ENCODE measurements at regions not wholly inside any gene's neighbourhood (a gene's known extent, or its start where the extent isn't known, plus 50 kb on each side); places are given as distances from the start of the nearest gene placed in this dataset.

- H3K4me3 ChIP-seq: no peak overlapping the region
- 54% methylated on average over 2 of the region's 2 CpGs for WGBS
- no peaks in the 10 kb centered on the region for H3K27me3 ChIP-seq (replicated peaks; ENCODE audit: insufficient read depth)
- no peaks in the 10 kb centered on the region for H3K36me3 ChIP-seq
- no peak for DNase-seq (ENCODE audit: low spot score)
- TF ChIP-seq POLR2AphosphoS5 (IDR thresholded peaks at IDR 0.05) (no peak), POLR2A (IDR thresholded peaks at IDR 0.05) (no peak), CTCF (IDR thresholded peaks at IDR 0.05) (no peak)
- H3K4me1 ChIP-seq (replicated peaks): no peaks in the 10 kb centered on the region
- intact Hi-C loops (cut with DNase I): no loop called here
- H3K9me3 ChIP-seq: no peaks in the 10 kb centered on the region
- H3K27ac ChIP-seq: no peak overlapping the region
Measured at GRCh38 chr10:90635111-90635765, 222.6 kb downstream of the HTR7 start.

GRCh38 chr10:90640756-90641155, 217.1 kb downstream of the HTR7 start:
- Histone ChIP-seq H3K4me3 (no peak overlapping the region), H3K27ac (no peak overlapping the region), H3K27me3 (replicated peaks; ENCODE audit: insufficient read depth) (no peaks in the 10 kb centered on the region), H3K9me3 (no peaks in the 10 kb centered on the region), H3K36me3 (no peaks in the 10 kb centered on the region), H3K4me1 (replicated peaks) (no peaks in the 10 kb centered on the region)
- WGBS: 79% methylated on average over 2 of the region's 2 CpGs
- intact Hi-C loops (cut with DNase I): no loop called here
- TF ChIP-seq CTCF (IDR thresholded peaks at IDR 0.05): no peak
- TF ChIP-seq POLR2A (IDR thresholded peaks at IDR 0.05): no peak
- TF ChIP-seq POLR2AphosphoS5 (IDR thresholded peaks at IDR 0.05): no peak
- no peak for DNase-seq (ENCODE audit: low spot score)

GRCh38 chr10:90641731-90642130, 216.1 kb downstream of the HTR7 start:
- no peaks in the 10 kb centered on the region for H3K27me3 ChIP-seq (replicated peaks; ENCODE audit: insufficient read depth)
- 44% methylated on average over 4 of the region's 4 CpGs for WGBS
- no peak for DNase-seq (ENCODE audit: low spot score)
- intact Hi-C loops (cut with DNase I): no loop called here
- peak overlapping the region in 1 of 2 donors; percentile 29 for H3K27ac ChIP-seq
- H3K9me3 ChIP-seq: no peaks in the 10 kb centered on the region
- H3K4me3 ChIP-seq: no peak overlapping the region
- H3K36me3 ChIP-seq: no peaks in the 10 kb centered on the region
- H3K4me1 ChIP-seq (replicated peaks): no peaks in the 10 kb centered on the region
- TF ChIP-seq POLR2A (IDR thresholded peaks at IDR 0.05) (no peak), POLR2AphosphoS5 (IDR thresholded peaks at IDR 0.05) (no peak), CTCF (IDR thresholded peaks at IDR 0.05) (no peak)

- Histone ChIP-seq H3K4me1 (replicated peaks) (no peaks in the 10 kb centered on the region), H3K36me3 (no peaks in the 10 kb centered on the region), H3K27ac (peak overlapping the region in 1 of 2 donors; percentile 29), H3K9me3 (no peaks in the 10 kb centered on the region), H3K4me3 (no peak overlapping the region), H3K27me3 (replicated peaks; ENCODE audit: insufficient read depth) (no peaks in the 10 kb centered on the region)
- intact Hi-C loops (cut with DNase I): no loop called here
- 33% methylated on average over 3 of the region's 3 CpGs for WGBS
- no peak for DNase-seq (ENCODE audit: low spot score)
- TF ChIP-seq POLR2A (IDR thresholded peaks at IDR 0.05) (no peak), POLR2AphosphoS5 (IDR thresholded peaks at IDR 0.05) (no peak)
Measured at GRCh38 chr10:90642136-90642535, 215.7 kb downstream of the HTR7 start.

GRCh38 chr10:90642650-90643049, 215.2 kb downstream of the HTR7 start:
- Histone ChIP-seq H3K4me3 (no peak overlapping the region), H3K27me3 (replicated peaks; ENCODE audit: insufficient read depth) (no peaks in the 10 kb centered on the region), H3K4me1 (replicated peaks) (no peaks in the 10 kb centered on the region), H3K36me3 (no peaks in the 10 kb centered on the region), H3K27ac (no peak overlapping the region), H3K9me3 (no peaks in the 10 kb centered on the region)
- intact Hi-C loops (cut with DNase I): no loop called here
- DNase-seq (ENCODE audit: low spot score): no peak
- TF ChIP-seq POLR2AphosphoS5 (IDR thresholded peaks at IDR 0.05) (no peak), POLR2A (IDR thresholded peaks at IDR 0.05) (no peak), CTCF (IDR thresholded peaks at IDR 0.05) (no peak)
- WGBS: 54% methylated on average over 4 of the region's 4 CpGs
